Activated naive CD4-positive, alpha-beta T cell (primary cell): ENCODE measurements at regions not wholly inside any gene's neighbourhood (a gene's known extent, or its start where the extent isn't known, plus 50 kb on each side); places are given as distances from the start of the nearest gene placed in this dataset.

Experiments
- DNase-seq, 4 experiments: peaks; one replicate each; lab custom pipeline; 2025; lab: John Stamatoyannopoulos, UW

DNA sequence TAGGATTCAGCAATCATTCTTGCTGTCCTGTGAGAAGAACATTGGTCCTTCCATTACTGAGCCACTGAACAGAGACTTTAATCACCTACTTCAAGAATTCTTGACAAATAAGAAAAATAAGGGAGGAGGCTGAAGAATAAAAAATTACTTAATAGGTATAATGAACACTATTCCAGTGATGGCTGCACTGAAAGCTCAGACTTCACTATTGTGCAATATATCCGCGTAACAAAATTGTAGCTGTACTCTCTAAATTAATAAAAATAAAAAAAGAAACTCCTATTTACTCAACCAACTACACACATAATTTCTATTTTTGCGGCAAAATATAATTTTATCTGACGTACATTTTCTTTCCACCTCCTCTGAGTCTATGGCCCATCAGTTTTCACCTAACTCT lies 2441.0 kb downstream of the PCDH7 start:
- DNase-seq: no peak

DNA sequence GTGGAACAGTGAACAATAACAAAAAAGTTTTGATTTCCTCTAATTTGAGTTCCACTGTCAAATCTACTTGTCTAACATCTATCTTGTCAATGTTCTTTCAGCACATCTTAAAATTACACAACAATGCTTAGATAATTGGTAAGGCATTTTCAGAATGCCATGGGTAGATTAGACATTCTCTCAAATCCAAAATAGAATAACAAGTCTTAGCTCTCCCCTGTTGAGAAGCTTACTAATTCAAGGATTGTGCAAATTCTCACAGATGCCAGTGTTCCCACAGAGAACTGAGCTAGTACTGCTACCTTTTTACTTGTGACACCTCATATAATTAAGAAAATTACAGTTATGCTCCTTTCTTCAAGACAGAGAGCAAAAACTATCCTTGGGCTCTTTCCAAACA lies 2442.0 kb downstream of the PCDH7 start:
- no peak for DNase-seq

DNA sequence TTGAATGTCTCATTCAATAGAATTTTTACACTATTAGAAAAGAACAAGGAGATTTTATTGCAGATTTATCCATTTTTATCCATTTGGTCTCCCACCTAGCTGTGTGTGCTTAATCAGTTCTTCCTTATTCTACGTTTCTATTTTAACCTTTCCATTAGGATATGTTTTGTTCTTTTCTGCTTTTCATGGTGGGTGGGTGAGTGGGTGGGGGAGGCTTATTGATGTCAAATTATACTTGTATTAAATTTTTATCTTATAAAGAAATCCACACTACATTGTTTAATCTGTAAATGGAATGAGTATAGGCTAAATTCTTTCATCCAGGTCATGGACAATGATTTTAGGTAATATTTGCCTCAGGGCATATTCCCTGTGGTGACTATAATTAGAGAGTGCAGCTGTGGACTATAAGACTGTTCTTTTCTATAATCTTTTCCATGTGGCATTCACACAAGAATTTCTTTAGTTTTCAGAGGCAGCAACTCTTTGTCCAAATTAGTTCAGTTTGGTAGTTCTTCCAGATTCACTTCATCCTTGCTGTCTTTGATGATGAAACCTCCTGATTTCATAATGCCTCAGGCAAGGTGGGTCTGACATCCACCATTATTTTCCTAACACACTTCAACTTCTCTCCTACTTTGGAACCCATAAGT lies 2451.8 kb downstream of the PCDH7 start:
- no peak for DNase-seq

- DNase-seq: no peak
These were observed 2456.4 kb downstream of the PCDH7 start for GRCh38 chr4:33176566-33176965.

- DNase-seq: no peak
These were observed 2464.6 kb downstream of the PCDH7 start for GRCh38 chr4:33184657-33185290.

DNA sequence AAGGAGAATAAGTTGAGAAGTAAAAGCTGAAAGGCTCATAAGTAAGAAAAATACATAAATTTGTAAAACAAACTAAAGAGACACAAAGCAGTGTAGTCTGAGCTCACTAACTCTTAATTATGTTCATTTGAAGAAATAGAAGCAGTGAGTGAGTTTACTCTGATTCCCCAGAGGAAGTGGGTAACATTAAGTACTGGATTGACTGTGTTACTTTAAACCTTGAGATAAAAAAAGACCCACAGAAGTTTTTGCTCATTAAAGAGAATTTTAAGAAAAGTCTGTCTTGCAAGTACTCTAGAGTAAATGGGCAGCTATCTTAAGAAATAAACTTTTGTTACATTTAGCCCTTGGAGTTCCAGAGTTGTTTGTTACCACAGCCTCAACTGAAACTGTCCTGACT lies 2466.9 kb downstream of the PCDH7 start:
- no peak for DNase-seq

GRCh38 chr4:33188733-33189132 lies 2468.6 kb downstream of the PCDH7 start:
- peak in 1 of 4 experiments; percentile 0 for DNase-seq

- DNase-seq: no peak
These were observed 2469.0 kb downstream of the PCDH7 start for GRCh38 chr4:33189169-33189568.

DNA sequence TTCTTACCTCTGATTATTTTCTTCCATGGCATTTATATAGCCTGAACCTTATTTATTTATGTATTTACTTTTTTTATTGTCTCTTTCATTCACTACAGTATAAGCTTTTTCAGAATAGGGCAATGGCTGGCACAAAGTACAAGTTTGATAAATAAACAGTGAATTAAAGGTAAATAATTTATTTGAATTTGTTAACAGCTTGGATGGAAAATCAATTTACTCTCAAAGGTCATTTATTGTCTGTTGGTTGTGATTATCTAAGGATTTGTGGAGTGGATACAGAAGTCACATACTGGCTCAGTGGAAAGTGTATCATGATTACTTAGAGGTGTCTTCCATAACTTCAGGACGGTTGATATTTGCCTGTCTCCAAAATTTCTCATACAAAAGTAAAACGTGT lies 2472.9 kb downstream of the PCDH7 start:
- DNase-seq: no peak

- DNase-seq: no peak
These were observed 2480.2 kb downstream of the PCDH7 start for GRCh38 chr4:33200377-33200776.

DNA sequence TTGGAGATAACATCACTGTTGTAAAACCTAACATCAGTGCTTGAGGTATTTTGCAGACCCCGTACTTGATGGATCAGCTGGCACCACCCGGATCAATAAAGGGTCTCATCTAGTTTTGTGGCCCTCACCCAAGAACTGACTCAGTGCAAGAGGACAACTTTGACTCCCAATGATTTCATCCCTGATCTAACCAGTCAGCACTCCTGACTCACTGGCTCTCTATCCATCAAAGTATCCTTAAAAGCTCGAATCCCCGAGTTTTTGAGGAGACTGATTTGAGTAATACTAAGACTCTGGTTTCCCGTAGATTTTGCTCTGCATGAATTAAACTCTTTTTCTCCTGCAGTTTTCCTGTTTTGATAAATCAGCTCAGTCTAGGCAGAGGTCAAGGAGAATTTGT lies 2498.1 kb downstream of the PCDH7 start:
- DNase-seq: no peak

DNA sequence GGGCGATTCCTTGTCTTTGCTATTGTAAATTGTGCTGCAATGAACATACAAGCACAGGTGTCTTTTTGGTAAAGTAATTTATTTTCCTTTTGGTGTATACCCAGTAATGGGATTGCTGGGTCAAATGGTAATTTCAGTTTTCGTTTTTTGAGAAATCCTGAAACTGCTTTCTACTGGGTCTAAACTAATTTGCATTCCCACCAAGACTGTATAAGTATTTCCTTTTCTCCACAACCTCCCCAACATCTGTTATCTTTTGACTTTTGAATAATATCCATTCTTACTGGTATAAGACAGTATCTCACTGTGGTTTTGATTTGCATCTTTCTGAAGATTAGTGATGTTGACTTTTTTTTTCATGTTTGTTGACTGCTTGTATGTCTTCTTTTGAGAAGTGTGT lies 2506.0 kb downstream of the PCDH7 start:
- no peak for DNase-seq

DNA sequence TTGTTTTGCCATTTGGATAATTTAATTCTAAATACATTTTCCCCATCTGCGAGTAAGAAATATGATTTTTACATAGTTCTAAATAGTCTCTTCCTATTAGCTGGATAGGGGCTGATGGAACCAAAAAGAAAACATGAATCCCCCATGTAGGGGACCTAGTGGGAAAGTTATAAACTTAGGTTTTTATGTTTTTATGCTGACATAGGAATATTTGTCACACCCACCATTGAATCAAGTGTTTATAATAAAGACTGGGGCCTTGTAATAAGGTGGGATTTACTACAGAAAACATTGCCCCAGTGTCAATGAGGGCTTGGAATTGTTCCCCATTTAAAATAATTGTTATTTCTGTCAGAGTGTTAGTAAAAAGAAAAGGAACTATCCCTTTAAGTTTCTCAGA lies 2506.6 kb downstream of the PCDH7 start:
- no peak for DNase-seq

DNA sequence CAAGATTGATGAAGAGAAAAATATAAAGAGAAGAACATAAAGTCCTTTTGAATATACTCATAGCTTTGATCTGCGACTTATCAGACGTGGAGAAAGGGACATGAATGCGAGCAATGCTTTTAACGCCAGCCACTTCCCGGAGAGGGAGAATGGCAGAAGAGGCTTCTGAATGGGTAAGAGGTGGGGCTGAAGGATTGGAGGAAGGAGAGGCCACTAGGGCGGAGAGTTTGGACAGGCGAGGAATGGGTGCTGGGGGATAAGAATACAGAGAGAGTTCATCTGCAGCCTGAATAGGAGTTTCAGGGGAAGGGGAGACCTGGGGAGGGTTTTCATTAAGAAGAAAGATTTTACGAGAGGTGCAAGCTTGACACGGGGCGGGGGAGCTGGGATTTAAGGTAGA lies 2534.9 kb downstream of the PCDH7 start:
- no peak for DNase-seq

DNA sequence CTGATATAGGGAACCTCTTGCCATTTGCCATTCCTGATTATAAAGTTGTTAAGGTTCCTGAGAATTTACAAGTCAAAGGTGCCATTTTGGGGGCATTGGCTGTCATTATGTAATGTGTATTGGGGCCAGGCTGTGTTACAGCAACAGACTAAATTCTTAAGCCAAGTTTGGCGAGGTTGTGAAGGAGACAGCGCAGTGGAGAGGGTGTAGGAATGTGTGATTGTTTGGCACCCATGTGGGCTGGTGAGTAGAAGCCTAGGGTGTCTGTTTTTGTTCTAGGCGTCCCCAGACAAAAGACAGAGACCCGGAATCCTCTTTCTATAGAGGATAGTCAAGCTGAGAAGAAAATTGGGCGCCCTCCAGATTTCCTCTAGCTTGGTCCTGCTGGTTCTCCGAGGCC lies 2535.3 kb downstream of the PCDH7 start:
- no peak for DNase-seq

- no peak for DNase-seq
These were observed 2542.7 kb downstream of the PCDH7 start for GRCh38 chr4:33262824-33263223.

DNA sequence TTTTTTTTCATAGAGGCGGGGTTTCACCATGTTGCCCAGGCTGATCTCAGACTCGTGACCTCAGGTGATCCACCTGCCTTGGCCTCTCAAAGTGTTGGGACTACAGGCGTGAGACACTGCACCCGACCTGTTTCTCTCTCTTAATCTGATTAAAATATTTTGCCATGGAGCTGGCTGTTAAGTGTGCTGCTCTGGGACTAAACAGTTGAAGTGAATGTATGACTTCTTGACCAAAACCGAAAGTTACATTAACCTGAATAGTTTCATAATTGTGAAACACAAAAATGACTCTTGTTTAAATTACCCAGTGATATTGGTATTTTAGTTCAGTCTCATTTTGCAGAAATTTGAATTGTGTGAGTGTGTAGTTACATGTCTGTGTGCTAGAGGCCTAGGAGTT lies 2548.6 kb downstream of the PCDH7 start:
- DNase-seq: no peak

- no peak for DNase-seq
These were observed 2550.2 kb downstream of the PCDH7 start for GRCh38 chr4:33270403-33270802.

GRCh38 chr4:33272722-33273121 lies 2552.6 kb downstream of the PCDH7 start:
- DNase-seq: no peak

DNA sequence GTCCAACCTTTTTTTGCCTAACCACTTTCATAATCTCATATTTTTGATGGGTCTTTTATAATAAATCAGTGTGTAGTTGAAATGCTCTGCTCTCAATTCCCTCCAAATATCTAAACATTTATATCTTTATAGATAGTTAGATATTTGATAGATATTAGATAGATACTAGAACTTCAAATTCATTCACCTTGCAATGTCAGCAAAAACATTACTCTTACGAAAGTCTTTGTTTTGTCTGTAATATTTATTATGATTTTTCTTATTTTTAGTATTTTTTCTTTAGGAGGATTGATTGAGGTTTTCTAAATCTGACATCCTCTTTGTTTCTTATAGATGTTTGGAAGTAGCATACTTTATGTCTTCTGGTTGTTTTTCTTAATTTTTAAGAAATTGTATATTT lies 2563.6 kb downstream of the PCDH7 start:
- DNase-seq: no peak

DNA sequence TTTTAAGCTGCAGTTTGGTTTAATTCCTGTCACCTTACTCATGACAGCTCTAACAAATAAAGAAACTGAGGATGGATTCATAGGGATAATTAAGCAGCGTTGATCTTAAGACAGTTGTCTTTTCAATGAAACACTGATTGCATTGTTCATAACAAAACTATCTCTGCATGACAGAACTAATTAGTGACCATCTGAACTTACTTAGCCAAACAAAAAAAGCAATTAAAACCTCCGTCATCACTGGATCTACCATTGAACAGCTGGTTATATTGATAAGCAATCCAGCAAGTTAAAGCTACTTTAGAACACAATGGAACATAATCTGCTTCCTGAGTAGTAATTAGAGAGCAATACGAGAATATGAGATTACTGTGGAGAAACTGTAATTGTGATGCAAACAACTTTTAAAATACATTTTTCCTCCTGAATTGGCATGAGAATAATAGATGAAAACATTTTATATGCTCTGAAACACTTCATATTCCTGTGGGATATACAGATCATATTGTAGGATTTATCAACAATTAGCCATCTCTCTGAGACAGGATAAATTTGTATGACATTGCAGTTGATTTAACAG lies 2576.8 kb downstream of the PCDH7 start:
- no peak for DNase-seq

DNA sequence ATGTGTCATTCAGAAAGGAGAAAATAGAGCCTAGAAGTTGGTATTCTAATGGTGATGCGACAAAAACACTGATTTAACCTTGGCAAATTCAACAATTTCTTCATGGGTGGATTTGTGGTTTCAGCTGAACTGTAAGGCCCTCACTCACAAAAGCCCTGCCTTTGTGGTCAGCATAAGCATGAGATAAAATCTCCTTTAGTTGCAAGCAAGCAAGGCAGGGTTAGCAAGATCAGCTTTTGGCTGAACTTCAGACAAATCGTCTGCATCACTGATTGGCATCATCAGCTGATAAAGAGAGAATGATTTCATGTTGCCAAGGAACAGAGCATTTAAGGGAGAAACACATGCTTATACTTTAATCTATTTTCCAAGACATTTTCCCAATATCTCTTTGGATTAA lies 2582.2 kb downstream of the PCDH7 start:
- DNase-seq: no peak

DNA sequence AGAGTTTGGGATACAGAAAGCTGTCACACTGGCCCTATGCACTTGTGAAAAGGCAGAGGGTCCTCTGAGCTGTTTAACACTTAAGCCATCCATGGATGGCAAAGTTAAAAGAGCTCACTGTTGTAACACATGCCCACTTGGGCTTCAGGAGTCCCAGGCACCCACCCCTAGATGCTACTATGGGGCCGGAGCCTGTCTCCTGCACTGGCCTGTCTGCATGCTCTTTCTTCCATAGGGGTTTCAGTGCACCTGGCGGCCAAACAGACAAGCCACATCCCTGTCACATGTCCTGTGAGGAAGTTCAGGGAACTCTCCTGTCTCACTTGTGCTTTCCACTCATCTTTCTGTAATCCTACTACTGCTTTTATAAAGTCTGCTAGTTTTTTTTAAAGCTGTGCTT lies 2586.0 kb downstream of the PCDH7 start:
- no peak for DNase-seq

DNA sequence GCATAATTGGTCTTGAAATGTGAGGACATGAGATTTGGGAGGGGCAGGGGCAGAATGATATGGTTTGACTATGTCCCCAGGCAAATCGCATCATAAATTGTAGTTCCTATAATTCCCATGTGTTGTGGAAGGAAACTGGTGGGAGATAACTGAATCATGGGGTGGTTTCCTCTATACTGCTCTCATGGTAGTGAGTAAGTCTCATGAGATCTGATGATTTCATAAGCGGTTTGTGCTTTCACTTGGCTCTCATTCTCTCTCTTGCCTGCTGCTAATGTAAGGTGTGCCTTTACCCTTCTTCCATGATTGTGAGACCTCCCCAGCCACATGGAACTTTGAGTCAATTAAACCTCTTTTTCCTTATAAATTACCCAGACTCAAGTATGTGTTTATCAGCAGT lies 2595.9 kb downstream of the PCDH7 start:
- DNase-seq: no peak
